ENCODE measurements at regions not wholly inside any gene's neighbourhood (a gene's known extent, or its start where the extent isn't known, plus 50 kb on each side); places are given as distances from the start of the nearest gene placed in this dataset.

DNA sequence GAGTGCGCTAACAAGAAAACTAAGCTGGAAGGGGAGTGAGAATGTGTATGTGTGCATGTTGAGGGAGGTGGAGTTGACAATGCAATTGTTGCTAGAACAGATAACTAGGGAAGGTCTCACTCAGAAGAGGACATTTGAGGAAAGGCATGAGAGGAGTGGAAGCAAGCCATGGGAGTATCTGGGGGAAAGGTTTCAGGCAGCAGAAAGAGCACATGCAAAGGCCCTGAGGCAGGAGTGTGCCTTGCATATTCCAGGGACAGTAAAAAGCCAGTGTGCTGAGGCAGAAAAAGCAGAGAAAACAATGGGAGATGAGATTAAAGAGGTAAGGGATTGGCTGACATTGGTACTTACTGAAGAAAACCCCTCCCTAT, 149.6 kb upstream of the ADO start:
- TF ChIP-seq, protein P1, sequence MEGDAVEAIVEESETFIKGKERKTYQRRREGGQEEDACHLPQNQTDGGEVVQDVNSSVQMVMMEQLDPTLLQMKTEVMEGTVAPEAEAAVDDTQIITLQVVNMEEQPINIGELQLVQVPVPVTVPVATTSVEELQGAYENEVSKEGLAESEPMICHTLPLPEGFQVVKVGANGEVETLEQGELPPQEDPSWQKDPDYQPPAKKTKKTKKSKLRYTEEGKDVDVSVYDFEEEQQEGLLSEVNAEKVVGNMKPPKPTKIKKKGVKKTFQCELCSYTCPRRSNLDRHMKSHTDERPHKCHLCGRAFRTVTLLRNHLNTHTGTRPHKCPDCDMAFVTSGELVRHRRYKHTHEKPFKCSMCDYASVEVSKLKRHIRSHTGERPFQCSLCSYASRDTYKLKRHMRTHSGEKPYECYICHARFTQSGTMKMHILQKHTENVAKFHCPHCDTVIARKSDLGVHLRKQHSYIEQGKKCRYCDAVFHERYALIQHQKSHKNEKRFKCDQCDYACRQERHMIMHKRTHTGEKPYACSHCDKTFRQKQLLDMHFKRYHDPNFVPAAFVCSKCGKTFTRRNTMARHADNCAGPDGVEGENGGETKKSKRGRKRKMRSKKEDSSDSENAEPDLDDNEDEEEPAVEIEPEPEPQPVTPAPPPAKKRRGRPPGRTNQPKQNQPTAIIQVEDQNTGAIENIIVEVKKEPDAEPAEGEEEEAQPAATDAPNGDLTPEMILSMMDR (IDR thresholded peaks at IDR 0.05; ENCODE audit: insufficient read depth, low read length), result no peak
- no peak overlapping the region for H3K4me3 ChIP-seq (ENCODE audit: low read depth, low read length)
- DNase-seq (ENCODE audit: low read depth), result no peak

DNA sequence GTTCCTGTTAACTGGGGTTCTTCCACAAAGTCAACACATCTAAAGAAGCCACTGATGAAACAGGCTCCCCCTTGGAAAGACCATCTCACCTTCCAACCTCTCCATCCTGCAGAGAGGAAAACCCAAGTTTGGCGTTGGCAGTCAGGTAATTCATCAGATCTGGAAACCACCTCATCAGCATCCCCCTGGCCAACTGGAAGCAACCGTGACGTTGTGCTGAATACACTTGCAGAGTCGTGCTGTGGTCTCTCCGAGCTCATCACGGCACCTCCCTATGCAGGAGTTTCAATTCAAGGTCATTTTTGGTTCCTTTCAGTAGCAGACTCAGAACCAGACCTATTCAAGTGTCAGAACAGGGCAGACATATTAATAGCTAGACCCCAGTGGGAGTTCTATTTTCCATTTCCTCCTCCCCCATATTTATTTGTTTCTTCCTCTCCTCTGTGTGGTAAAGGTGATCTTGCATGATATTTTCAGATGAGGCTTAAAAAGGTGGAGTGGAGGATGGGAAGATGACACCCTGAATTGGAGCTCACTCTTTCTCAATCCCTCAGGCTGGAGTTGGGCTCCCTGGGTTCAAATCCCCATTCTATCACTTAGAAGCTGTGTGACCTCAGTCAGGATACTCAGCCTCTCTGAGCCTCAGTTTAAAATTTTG, 149.1 kb upstream of the ADO start:
- DNase-seq (ENCODE audit: low read depth), result no peak
- no peak overlapping the region for H3K4me3 ChIP-seq (ENCODE audit: low read depth, low read length)
- TF ChIP-seq, protein P1 (IDR thresholded peaks at IDR 0.05; ENCODE audit: insufficient read depth, low read length), result no peak

- no peak overlapping the region for H3K4me3 ChIP-seq (ENCODE audit: low read depth, low read length)
- no peak for DNase-seq (ENCODE audit: low read depth)
- TF ChIP-seq, protein P1 (IDR thresholded peaks at IDR 0.05; ENCODE audit: insufficient read depth, low read length), result no peak
Measured at GRCh38 chr10:62657244-62657835, 147.2 kb upstream of the ADO start.

DNA sequence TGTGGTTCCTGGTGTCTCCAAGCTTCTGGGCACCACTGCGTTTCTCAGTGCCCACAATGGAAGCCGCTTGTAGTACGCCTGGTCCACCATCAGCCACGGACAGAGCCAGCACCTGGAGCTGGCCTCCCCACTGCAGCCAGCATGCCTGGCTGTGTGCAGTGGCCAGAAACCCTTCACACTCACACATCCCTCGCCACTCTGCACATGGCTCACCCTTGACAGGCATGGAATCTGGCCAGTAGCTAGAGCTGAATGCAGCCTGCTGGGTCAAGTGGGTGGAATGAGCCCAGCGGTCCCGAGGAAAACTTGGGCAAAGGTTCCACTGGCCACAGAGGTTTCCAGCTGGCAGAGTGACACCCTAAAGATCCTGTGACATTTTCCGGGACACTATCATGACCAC, 146.0 kb upstream of the ADO start:
- TF ChIP-seq, protein P1 (IDR thresholded peaks at IDR 0.05; ENCODE audit: insufficient read depth, low read length), result no peak
- no peak overlapping the region for H3K4me3 ChIP-seq (ENCODE audit: low read depth, low read length)
- DNase-seq (ENCODE audit: low read depth), result no peak

- TF ChIP-seq, protein P1 (IDR thresholded peaks at IDR 0.05; ENCODE audit: insufficient read depth, low read length), result no peak
- no peak for DNase-seq (ENCODE audit: low read depth)
Measured at GRCh38 chr10:62661143-62661542, 143.4 kb upstream of the ADO start.

DNA sequence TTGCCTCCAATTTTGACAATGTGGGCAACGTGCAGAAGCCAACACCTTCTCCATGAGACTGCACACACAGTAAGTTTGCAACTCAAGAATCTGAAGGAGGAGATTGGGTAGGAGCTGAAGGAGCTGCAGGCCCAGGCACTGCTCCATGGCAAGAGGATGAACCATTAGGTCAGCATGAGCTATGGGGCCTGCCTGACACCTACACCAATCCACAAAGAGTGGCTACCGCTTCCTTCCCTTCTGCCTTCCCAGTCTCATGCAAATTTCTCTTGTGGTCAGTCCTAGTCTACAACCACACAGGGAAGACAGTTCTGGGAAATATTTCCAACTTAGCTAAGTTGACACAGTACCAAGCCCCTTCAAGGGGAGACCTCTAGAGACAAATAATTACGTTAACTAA, 142.0 kb upstream of the ADO start:
- H3K4me3 ChIP-seq (ENCODE audit: low read depth, low read length), result no peak overlapping the region
- TF ChIP-seq, protein P1 (IDR thresholded peaks at IDR 0.05; ENCODE audit: insufficient read depth, low read length), result no peak
- DNase-seq (ENCODE audit: low read depth), result no peak

More at GRCh38 chr10:62661143-62661542, 143.4 kb upstream of the ADO start:
- no peak overlapping the region for H3K4me3 ChIP-seq (ENCODE audit: low read depth, low read length)
